HG03354 (cell line): ENCODE measurements at regions not wholly inside any gene's neighbourhood (a gene's known extent, or its start where the extent isn't known, plus 50 kb on each side); places are given as distances from the start of the nearest gene placed in this dataset.

Experiments used
- ATAC-seq: cut with Tn5 transposase; IDR thresholded peaks from one replicate; pipeline ENCODE4 v1.9.1; 2021; ENCODE audit warnings: mild to moderate bottlenecking; ENCODE audit not compliant: unreplicated experiment, poor library complexity, severe bottlenecking

DNA sequence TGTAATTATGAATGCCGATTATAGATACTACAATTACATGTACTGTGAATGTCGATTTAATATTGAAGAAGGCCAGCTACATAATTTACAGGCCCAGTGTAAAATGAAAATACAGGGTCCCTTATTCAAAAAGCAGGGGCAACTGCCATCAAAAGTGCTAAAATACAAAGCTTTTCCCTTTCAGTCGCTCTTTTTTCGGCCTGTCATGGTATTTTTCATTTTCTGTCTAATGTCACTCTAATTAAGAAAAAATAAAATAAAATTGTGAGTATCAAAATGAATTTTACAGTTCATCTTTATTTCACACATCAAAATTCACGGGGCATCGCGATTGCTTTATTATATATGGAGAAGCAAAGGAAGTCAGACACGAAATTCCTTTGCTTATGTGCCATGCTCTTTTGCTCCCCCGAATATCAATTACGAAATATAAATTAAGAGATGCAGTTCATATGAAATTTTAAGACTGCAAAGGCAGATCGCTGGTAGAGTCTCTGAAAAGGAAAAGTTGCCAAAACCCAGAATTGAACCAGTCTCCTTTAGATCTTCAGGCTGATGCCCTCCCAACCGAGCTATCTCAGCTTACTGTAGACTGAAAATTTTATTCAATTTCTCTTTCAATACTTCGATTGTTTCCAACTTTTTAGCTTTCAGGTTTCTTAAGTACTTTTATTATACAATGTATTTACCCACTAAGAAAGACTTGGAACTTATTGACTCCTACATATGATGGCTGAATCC, 197.0 kb downstream of the TRIM27 start:
- ATAC-seq, result no peak

DNA sequence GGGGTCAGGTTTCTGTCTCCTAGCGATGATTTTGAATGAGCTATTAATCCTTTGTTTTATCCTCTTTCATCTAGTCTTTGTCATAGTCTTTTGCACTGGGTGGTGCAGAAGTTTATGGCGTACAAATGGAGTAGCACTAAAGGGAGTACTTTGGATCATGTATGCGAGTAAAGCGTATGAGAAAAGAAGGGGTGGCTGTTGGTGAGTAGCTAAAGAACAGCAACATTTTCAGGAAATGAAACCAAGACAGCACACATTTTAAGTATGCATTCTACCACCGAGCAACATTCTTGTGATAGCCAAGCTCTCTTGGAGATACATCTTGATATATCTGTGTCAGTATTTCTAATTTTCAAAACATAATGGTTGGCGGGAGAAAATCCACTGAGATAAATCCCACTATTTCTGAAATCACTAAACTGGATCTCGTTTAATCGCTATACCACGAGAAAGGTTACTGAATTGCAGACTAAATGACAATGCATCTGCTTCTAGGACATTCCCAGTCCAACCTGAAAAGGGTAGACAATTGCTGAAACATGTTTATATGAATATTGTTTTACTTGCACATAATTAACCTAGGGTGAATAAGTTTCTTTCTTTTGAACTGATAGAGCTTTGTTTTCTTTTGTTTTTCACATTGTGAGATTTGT, 196.1 kb downstream of the TRIM27 start:
- no peak for ATAC-seq

GRCh38 chr6:28729501-28730402, 194.0 kb downstream of the TRIM27 start:
- no peak for ATAC-seq

GRCh38 chr6:28732052-28732451, 191.7 kb downstream of the TRIM27 start:
- ATAC-seq, result no peak

DNA sequence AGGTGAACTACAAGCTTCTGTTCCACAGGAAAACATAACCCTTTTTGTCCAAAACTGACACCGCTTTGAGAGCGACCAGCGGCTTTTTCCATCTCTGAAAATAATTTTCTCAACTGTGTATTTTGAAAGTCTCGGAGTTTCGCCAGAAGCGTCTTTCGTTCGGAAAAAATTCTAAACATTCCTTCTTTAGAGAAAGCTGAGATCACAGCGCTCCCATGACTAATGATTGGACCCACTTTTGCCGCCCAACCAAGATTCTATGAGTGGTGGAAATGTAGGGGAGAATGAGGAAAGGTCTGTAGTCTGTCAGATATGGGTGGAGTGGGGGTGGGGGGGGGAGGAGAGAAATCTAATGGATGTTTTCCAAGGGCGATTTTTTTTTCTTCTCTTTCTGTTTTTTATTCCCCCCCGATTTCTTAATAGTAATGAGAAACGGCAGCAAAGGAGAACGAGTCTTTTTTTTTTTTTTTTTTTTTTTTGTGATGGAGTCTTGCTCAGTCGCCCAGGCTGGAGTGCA, 189.3 kb downstream of the TRIM27 start:
- ATAC-seq, result no peak

GRCh38 chr6:28736121-28736520, 187.7 kb downstream of the TRIM27 start:
- ATAC-seq, result no peak

- ATAC-seq, result no peak
These were observed 185.9 kb downstream of the TRIM27 start for GRCh38 chr6:28737750-28738395.

DNA sequence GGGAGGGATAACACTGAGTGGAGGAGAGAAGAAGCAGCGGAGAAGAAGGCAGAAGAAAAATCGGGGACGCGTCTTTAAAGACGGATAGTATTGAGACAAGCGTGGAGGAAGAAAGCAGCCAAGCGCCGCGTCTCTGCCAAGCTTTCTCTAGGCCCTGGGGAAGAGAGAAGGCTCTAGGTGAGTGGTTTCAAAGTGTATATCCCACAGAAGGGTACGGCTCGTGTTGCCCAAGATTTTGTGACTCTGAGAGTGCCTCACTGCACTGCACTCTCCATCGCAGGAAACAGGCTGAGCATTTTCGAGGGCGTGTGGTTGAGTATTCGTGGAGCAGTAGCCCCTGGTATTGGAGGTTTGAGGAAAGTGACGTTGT, 185.4 kb downstream of the TRIM27 start:
- no peak for ATAC-seq

GRCh38 chr6:28741363-28741762, 182.4 kb downstream of the TRIM27 start:
- ATAC-seq, result no peak

DNA sequence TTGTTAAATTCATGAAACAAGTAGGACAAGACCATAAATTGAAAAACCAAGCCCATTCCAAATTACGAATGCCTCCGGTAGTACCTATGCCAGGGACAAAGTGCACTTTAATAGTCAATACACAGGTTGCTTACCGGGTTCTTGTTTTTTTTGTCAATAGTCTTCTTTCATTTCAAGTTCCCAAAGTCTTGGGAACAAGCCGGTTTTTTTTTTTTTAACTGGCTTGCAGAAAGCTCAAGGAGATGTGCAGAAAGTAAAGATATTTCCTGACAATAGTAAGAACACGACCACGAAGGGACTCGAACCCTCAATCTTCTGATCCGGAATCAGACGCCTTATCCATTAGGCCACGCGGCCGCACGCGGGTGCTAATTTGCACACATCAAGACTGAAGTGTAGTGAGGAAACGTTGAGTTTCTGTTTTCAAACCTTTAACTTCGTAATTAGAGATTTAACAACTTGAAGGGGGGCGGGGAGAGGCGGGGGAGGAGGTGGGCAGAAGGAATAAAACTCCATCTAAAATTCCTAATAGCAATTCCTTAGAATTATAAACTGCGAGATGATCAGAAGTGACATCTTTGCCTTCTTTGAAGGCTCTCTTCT, 181.0 kb downstream of the TRIM27 start:
- no peak for ATAC-seq

DNA sequence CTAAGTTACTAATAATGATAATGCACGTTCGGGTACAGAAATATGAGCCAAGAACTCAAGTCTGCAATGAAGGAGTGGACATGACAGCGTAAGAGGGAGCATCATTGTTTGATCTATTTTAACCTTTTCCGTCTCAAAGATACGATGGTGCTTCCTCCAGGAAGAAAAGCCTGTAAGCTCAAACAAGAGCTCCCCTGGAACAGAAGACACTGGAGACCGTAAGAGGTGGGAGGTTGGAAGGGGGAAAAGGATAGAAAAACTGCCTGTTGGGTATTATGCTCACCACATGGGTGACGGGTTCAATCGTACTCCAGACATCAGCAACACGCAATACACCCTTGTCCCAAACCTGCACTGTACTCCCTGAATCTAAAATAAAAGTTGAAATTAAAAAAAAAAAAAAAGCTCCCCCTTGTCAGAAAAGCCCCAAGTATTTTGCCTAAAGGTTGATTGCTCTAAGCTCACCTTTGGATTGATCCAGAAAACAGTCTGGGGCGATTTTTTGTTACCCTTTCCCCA, 180.5 kb downstream of the TRIM27 start:
- ATAC-seq, result no peak

- no peak for ATAC-seq
These were observed 176.6 kb downstream of the TRIM27 start for GRCh38 chr6:28747083-28747630.

DNA sequence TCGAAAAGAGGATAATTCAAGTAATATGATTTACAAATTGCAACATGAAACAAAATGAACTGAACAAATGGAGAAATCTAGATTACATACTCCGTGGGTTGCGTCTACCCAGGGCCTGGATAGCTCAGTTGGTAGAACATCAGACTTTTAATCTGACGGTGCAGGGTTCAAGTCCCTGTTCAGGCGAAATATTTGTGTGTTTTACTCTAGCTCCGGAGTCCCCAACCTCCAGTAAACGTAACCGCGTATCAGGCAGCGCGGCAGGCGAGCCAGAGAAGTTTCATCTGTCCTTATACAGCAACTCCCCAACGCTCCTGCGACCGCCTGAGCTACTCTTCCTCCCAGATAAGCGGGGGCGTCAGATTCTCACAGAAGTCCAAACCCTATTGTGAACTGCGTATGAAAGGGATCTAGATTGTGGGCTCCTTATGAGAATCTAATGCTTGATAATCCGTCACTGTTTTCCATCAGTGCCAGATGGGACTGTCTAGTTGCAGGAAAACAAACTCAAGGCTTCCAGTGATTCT, 176.1 kb downstream of the TRIM27 start:
- no peak for ATAC-seq

DNA sequence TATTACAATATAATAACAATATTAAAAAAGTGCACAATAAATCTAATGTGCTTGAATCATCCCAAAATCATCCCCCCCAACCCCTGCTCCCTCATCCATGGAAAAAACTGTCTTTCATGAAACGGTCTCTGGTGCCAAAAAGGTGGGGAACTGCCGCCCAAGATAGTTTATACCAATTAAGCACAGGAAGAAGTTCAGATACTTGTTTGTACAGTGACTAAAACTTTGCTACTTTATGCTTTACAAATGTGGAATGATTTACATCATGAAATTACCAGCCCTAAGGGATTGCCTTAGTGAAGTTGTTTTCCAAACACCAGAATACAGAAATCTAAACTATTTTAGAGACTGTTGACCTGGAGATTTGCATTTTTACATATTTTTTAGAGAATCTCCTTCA, 175.6 kb downstream of the TRIM27 start:
- ATAC-seq, result no peak

DNA sequence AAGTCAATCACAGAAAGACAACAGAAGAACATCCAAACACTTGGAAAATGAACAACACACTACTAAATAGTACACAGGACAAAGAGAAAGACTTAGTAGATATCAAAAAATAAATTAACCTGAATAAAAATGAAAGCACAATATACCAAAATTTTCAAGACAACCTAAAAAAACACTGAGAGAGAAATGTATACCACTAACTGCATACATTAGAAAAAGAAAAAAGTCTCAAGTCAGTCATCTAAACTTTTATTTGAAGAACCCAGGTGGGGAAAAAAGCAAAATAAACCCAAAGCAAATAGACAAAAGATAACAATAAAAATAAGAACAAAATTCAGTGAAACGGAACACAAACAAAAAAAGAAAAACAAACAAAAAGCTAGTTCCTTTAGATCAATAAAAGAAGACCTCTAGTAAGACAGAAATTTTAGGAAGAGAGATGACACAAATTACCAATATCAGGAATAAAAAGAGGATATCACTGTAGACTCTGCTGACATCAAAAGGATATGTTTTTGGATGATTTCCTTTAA, 172.8 kb downstream of the TRIM27 start:
- no peak for ATAC-seq

GRCh38 chr6:28751514-28751913, 172.3 kb downstream of the TRIM27 start:
- ATAC-seq, result no peak

DNA sequence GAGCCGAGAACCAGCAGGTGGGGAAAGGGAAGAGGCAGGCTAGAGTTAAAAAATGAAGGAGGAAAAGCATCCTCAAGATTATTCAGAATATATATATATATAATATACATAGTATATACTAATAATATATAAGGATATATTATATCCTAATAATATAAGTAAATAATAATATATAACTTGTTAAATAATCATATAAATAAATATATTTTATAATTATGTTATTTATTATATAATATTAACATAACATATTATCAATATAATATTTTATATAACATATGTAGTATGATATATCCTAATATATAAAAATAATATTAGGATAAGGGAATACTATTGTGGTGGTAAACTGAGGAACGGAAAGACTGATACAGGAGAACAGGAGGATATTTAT, 171.8 kb downstream of the TRIM27 start:
- ATAC-seq, result no peak

GRCh38 chr6:28757429-28758045, 166.2 kb downstream of the TRIM27 start:
- ATAC-seq, result no peak
